Astrocyte (in vitro differentiated cells and primary cell): ENCODE measurements at regions not wholly inside any gene's neighbourhood (a gene's known extent, or its start where the extent isn't known, plus 50 kb on each side); places are given as distances from the start of the nearest gene placed in this dataset.

ENCODE experiments used
- DNase-seq: peaks from one replicate; pipeline ENCODE4 v3.0.0-alpha.2; 2010; ENCODE audit warnings: low read depth
- FAIRE-seq: peaks from 2 replicates; lab custom pipeline; 2011; peaks lifted over from hg19 to GRCh38; lab: Jason Lieb, UNC
- H2AFZ ChIP-seq: 2 replicates; pipeline ENCODE4 v1.6.0; 2012; ENCODE audit warnings: low read depth, low read length, inconsistent platforms
- H3K27ac ChIP-seq: 2 replicates; pipeline ENCODE4 v1.5.1; 2011; ENCODE audit warnings: low read depth, low read length, inconsistent platforms
- H3K27me3 ChIP-seq: 2 replicates; pipeline ENCODE4 v1.6.0; 2011; ENCODE audit warnings: low read length, inconsistent platforms; ENCODE audit not compliant: insufficient read depth
- H3K36me3 ChIP-seq: 2 replicates; pipeline ENCODE4 v1.5.1; 2011; ENCODE audit warnings: low read length, inconsistent platforms; ENCODE audit not compliant: insufficient read depth
- H3K4me1 ChIP-seq: 2 replicates; pipeline ENCODE4 v1.5.1; 2011; ENCODE audit warnings: low read length, inconsistent platforms; ENCODE audit not compliant: insufficient read depth
- H3K4me2 ChIP-seq: 2 replicates; pipeline ENCODE4 v1.6.0; 2012; ENCODE audit warnings: low read length, inconsistent platforms
- H3K4me3 ChIP-seq: 2 replicates; pipeline ENCODE4 v1.5.1; 2011; ENCODE audit warnings: low read depth, mild to moderate bottlenecking, low read length, inconsistent platforms; ENCODE audit not compliant: insufficient read depth
- H3K79me2 ChIP-seq: 2 replicates; pipeline ENCODE4 v1.6.0; 2012; ENCODE audit warnings: mild to moderate bottlenecking, low read length, inconsistent platforms; ENCODE audit not compliant: insufficient read depth
- H3K9ac ChIP-seq: 2 replicates; pipeline ENCODE4 v1.6.0; 2012; ENCODE audit warnings: mild to moderate bottlenecking, low read length, inconsistent platforms
- H3K9me3 ChIP-seq: 2 replicates; pipeline ENCODE4 v1.5.1; 2012; ENCODE audit warnings: low read depth, mild to moderate bottlenecking, low read length, inconsistent platforms; ENCODE audit not compliant: insufficient read depth
- H4K20me1 ChIP-seq: 2 replicates; pipeline ENCODE4 v1.6.0; 2012; ENCODE audit warnings: low read length, inconsistent platforms; ENCODE audit not compliant: insufficient read depth
- H3K27ac Mint-ChIP-seq: one replicate; pipeline ENCODE4 v1.8.0; 2021; ENCODE audit warnings: mild to moderate bottlenecking, mixed read lengths; ENCODE audit not compliant: unreplicated experiment
- H3K27me3 Mint-ChIP-seq: one replicate; pipeline ENCODE4 v1.8.0; 2021; ENCODE audit warnings: low read depth, mixed read lengths; ENCODE audit not compliant: unreplicated experiment
- H3K36me3 Mint-ChIP-seq: one replicate; pipeline ENCODE4 v1.8.0; 2021; ENCODE audit warnings: low read depth, mixed read lengths; ENCODE audit not compliant: unreplicated experiment
- H3K4me1 Mint-ChIP-seq: one replicate; pipeline ENCODE4 v1.8.0; 2021; ENCODE audit warnings: low read depth, mixed read lengths; ENCODE audit not compliant: unreplicated experiment
- H3K4me3 Mint-ChIP-seq: one replicate; pipeline ENCODE4 v1.8.0; 2021; ENCODE audit warnings: mild to moderate bottlenecking, moderate library complexity, mixed read lengths; ENCODE audit not compliant: unreplicated experiment
- H3K9me3 Mint-ChIP-seq: one replicate; pipeline ENCODE4 v1.8.0; 2021; ENCODE audit warnings: mild to moderate bottlenecking, mixed read lengths; ENCODE audit not compliant: unreplicated experiment
- CTCF ChIP-seq: IDR thresholded peaks from 2 replicates; pipeline ENCODE4 v1.5.1; 2011; ENCODE audit warnings: low read depth, mild to moderate bottlenecking, inconsistent platforms, low read length, moderate library complexity; ENCODE audit not compliant: insufficient read depth
- EZH2 ChIP-seq: IDR thresholded peaks from 2 replicates; pipeline ENCODE4 v1.6.1; 2012; ENCODE audit warnings: mild to moderate bottlenecking, low read length, inconsistent platforms; ENCODE audit not compliant: insufficient read depth

GRCh38 chr12:17618831-17619230 is 471.2 kb downstream of the RERGL start:
- Mint-ChIP-seq H3K4me3 (no peak overlapping the region), H3K27ac (no peak overlapping the region), H3K36me3 (no peaks in the 10 kb centered on the region), H3K27me3 (no peaks in the 10 kb centered on the region), H3K4me1 (no peaks in the 10 kb centered on the region), H3K9me3 (peaks cover 6% of the 10 kb centered on the region)
- FAIRE-seq, result no peak
- Histone ChIP-seq H3K27me3 (no peaks in the 10 kb centered on the region), H2AFZ (no peak overlapping the region), H3K4me1 (no peaks in the 10 kb centered on the region), H3K79me2 (no peaks in the 10 kb centered on the region), H4K20me1 (no peaks in the 10 kb centered on the region), H3K36me3 (no peaks in the 10 kb centered on the region), H3K27ac (no peak overlapping the region), H3K9ac (no peak overlapping the region), H3K9me3 (no peaks in the 10 kb centered on the region), H3K4me2 (no peak overlapping the region), H3K4me3 (no peak overlapping the region)
- no peak for TF ChIP-seq CTCF
- no peak for TF ChIP-seq EZH2
- no peak for DNase-seq

- no peak overlapping the region for H2AFZ ChIP-seq
- H3K4me1 ChIP-seq, result peaks cover 3% of the 10 kb centered on the region
- no peaks in the 10 kb centered on the region for H3K27me3 Mint-ChIP-seq
- no peak overlapping the region for H3K4me3 Mint-ChIP-seq
- no peaks in the 10 kb centered on the region for H4K20me1 ChIP-seq
- H3K4me3 ChIP-seq, result no peak overlapping the region
- DNase-seq, result no peak
- no peak for FAIRE-seq
- no peaks in the 10 kb centered on the region for H3K27me3 ChIP-seq
- H3K79me2 ChIP-seq, result no peaks in the 10 kb centered on the region
- no peaks in the 10 kb centered on the region for H3K36me3 Mint-ChIP-seq
- no peak overlapping the region for H3K27ac Mint-ChIP-seq
- H3K9ac ChIP-seq, result no peak overlapping the region
- H3K36me3 ChIP-seq, result no peaks in the 10 kb centered on the region
- no peaks in the 10 kb centered on the region for H3K9me3 Mint-ChIP-seq
- peaks cover 13% of the 10 kb centered on the region for H3K4me1 Mint-ChIP-seq
- H3K4me2 ChIP-seq, result no peak overlapping the region
- H3K9me3 ChIP-seq, result no peaks in the 10 kb centered on the region
- no peak overlapping the region for H3K27ac ChIP-seq
- no peak for TF ChIP-seq CTCF
- no peak for TF ChIP-seq EZH2
Measured at GRCh38 chr12:17609701-17610100, 480.3 kb downstream of the RERGL start.

GRCh38 chr12:17609153-17609552 is 480.8 kb downstream of the RERGL start:
- no peak for DNase-seq
- Mint-ChIP-seq H3K9me3 (no peaks in the 10 kb centered on the region), H3K36me3 (no peaks in the 10 kb centered on the region), H3K27me3 (no peaks in the 10 kb centered on the region), H3K27ac (no peak overlapping the region), H3K4me1 (peaks cover 13% of the 10 kb centered on the region), H3K4me3 (no peak overlapping the region)
- Histone ChIP-seq H4K20me1 (no peaks in the 10 kb centered on the region), H3K27ac (no peak overlapping the region), H3K4me3 (no peak overlapping the region), H3K4me2 (no peak overlapping the region), H3K79me2 (no peaks in the 10 kb centered on the region), H3K36me3 (no peaks in the 10 kb centered on the region), H3K27me3 (no peaks in the 10 kb centered on the region), H2AFZ (no peak overlapping the region), H3K9ac (no peak overlapping the region), H3K9me3 (no peaks in the 10 kb centered on the region), H3K4me1 (peaks cover 3% of the 10 kb centered on the region)
- TF ChIP-seq CTCF (no peak), EZH2 (no peak)
- FAIRE-seq, result no peak
